Transverse colon (tissue), 4 donors: ENCODE measurements at regions not wholly inside any gene's neighbourhood (a gene's known extent, or its start where the extent isn't known, plus 50 kb on each side); places are given as distances from the start of the nearest gene placed in this dataset.

ENCODE experiments used
- DNase-seq: peaks from one replicate; pipeline ENCODE4 v3.0.0-alpha.2; 2019
- H3K27ac ChIP-seq, 4 donors: fragments of 200-600 bp; sonication (generic); 2 replicates each; pipeline ENCODE4 v1.5.1; 2016 to 2018; ENCODE audit warnings: inconsistent platforms in 4 of 4
- H3K27me3 ChIP-seq: fragments of 200-600 bp; sonication (generic); 2 replicates; pipeline ENCODE4 v1.5.1; 2017; ENCODE audit warnings: inconsistent platforms
- H3K36me3 ChIP-seq, 4 donors: fragments of 200-600 bp; sonication (generic); 2 replicates each; pipeline ENCODE4 v1.5.1; 2017 to 2019; ENCODE audit warnings: inconsistent platforms in 4 of 4
- H3K4me1 ChIP-seq, 4 donors: fragments of 200-600 bp; sonication (generic); 2 replicates each; pipeline ENCODE4 v1.5.1; 2017 to 2020; ENCODE audit warnings: inconsistent platforms in 4 of 4
- H3K4me3 ChIP-seq, 4 donors: fragments of 200-600 bp; sonication (generic); 1 replicate in 1 of 4; 2 replicates in 3 of 4; pipeline versions ENCODE4 v1.5.1 to v1.6.1; 2017 to 2019; ENCODE audit warnings: inconsistent platforms in 4 of 4
- H3K9me3 ChIP-seq, 2 donors: fragments of 200-600 bp; sonication (generic); 2 replicates each; pipeline ENCODE4 v1.5.1; 2017 to 2019; ENCODE audit warnings: inconsistent platforms in 2 of 2
- EP300 ChIP-seq: sonication (generic); formaldehyde crosslinking; IDR thresholded peaks from one replicate; pipeline ENCODE4 v1.6.1; 2017; ENCODE audit warnings: antibody characterized with exemption, low read depth
- POLR2A ChIP-seq: fragments of 450-650 bp; IDR thresholded peaks from one replicate; pipeline ENCODE4 v1.6.1; 2016; ENCODE audit warnings: antibody characterized with exemption, mild to moderate bottlenecking, moderate library complexity
- POLR2AphosphoS5 ChIP-seq, 3 donors: sonication (generic); formaldehyde crosslinking; IDR thresholded peaks; one replicate each; pipeline ENCODE4 v1.6.1; 2016; ENCODE audit warnings: antibody characterized with exemption in 3 of 3
- WGBS, 2 donors: methylation state at CpG; one replicate each; pipeline ENCODE4 v1.1.5; 2018; ENCODE audit warnings: low coverage in 1 of 2; 5-methylcytosine and 5-hydroxymethylcytosine counted together
- in situ Hi-C, 4 donors: fragments of 200-750 bp; cut with MboI; loops; one replicate each; pipeline versions ENCODE4 v1.15.0 to v1.15.1; 2017; ENCODE audit warnings: low sequenced_read_pairs in 3 of 4, low pct_ligation_motif_present in 1 of 4, low pct_unique_long_range_greater_than_20kb in 1 of 4
- intact Hi-C: fragments of 100-400 bp; cut with DNase I; formaldehyde crosslinking; loops from one replicate; pipeline ENCODE4 v1.15.1; 2023; ENCODE audit warnings: low total_unique reads
- TF ChIP-seq, protein P1 (sequence below), 5 experiments: fragments of 200-600 bp in 3 of 5; fragments of 450-650 bp in 2 of 5; sonication (generic) in 3 of 5; IDR thresholded peaks; 1 replicate in 2 of 5; 2 replicates in 3 of 5; pipeline ENCODE4 v1.5.1; 2016 to 2017; ENCODE audit warnings: antibody characterized with exemption in 5 of 5, inconsistent platforms in 3 of 5, mild to moderate bottlenecking in 2 of 5, moderate library complexity in 1 of 5

DNA sequence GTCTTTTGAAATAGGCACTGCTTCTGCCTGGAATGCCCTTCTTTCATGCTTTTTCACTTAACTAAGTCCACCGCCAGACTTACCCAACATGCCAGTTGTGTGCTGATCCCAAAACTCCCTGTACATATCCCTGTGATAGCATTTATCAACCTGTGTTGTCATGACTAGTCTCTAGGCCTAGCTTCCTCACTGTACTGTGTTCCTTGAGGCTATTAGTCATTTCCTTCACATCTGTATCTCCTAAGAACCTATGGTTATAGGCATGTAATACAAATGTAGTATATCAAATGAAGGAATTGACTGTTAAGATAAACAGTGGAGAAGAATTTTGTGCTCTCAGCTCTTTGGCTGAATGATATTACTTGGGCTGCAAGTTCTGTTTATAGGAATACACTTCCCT, 184.3 kb downstream of the CYRIA start:
- intact Hi-C loops: no loop called here
- DNase-seq: no peak
- H3K4me3 ChIP-seq: no peak overlapping the region
- WGBS, 2 donors: 97 to 100% methylated on average over 1 of the region's 1 CpG
- no peak overlapping the region for H3K27ac ChIP-seq
- in situ Hi-C loops: loop anchor here in 2 of 4 donors (10.0 to 25.0 kb wide), 2 partner anchors 544 to 547 kb away; partner anchors contain the start of gene MYCN (in 1 of the 2)
- H3K36me3 ChIP-seq: no peaks in the 10 kb centered on the region
- H3K9me3 ChIP-seq: no peaks in the 10 kb centered on the region
- TF ChIP-seq POLR2A: no peak
- TF ChIP-seq EP300: no peak
- no peak for TF ChIP-seq POLR2AphosphoS5 (IDR thresholded peaks at IDR 0.05)
- TF ChIP-seq, protein P1, sequence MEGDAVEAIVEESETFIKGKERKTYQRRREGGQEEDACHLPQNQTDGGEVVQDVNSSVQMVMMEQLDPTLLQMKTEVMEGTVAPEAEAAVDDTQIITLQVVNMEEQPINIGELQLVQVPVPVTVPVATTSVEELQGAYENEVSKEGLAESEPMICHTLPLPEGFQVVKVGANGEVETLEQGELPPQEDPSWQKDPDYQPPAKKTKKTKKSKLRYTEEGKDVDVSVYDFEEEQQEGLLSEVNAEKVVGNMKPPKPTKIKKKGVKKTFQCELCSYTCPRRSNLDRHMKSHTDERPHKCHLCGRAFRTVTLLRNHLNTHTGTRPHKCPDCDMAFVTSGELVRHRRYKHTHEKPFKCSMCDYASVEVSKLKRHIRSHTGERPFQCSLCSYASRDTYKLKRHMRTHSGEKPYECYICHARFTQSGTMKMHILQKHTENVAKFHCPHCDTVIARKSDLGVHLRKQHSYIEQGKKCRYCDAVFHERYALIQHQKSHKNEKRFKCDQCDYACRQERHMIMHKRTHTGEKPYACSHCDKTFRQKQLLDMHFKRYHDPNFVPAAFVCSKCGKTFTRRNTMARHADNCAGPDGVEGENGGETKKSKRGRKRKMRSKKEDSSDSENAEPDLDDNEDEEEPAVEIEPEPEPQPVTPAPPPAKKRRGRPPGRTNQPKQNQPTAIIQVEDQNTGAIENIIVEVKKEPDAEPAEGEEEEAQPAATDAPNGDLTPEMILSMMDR (IDR thresholded peaks at IDR 0.05): no peak
- H3K4me1 ChIP-seq: no peaks in the 10 kb centered on the region
- no peaks in the 10 kb centered on the region for H3K27me3 ChIP-seq

DNA sequence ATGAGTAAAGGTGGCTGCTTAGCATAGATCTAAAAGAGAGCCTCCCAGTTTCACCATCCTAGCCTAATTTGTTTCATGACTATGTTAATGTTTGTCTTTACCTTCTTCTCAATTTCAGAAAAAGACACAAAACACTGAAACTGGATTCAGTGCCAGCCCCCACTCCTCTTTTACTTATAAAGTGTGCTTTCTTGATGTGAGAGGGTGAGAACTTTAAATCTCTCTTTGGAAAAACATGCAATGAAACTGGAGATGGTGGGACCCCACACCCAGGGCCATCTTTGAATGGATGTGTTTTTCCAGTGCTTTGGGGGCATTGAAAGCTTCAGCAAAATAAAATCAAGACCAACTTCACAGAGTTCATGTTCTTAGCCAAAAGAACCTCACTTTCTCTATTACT, 185.9 kb downstream of the CYRIA start:
- H3K27ac ChIP-seq: no peak overlapping the region
- no peak for TF ChIP-seq POLR2AphosphoS5 (IDR thresholded peaks at IDR 0.05)
- TF ChIP-seq POLR2A: no peak
- no peak for TF ChIP-seq EP300
- TF ChIP-seq, protein P1 (IDR thresholded peaks at IDR 0.05): no peak
- no peaks in the 10 kb centered on the region for H3K27me3 ChIP-seq
- in situ Hi-C loops: loop anchor here in 2 of 4 donors (10.0 to 25.0 kb wide), 2 partner anchors 542 to 545 kb away; partner anchors contain the start of gene MYCN (in 1 of the 2)
- H3K4me1 ChIP-seq: no peaks in the 10 kb centered on the region
- H3K4me3 ChIP-seq: no peak overlapping the region
- intact Hi-C loops: no loop called here
- H3K9me3 ChIP-seq: no peaks in the 10 kb centered on the region
- no peak for DNase-seq
- no peaks in the 10 kb centered on the region for H3K36me3 ChIP-seq

DNA sequence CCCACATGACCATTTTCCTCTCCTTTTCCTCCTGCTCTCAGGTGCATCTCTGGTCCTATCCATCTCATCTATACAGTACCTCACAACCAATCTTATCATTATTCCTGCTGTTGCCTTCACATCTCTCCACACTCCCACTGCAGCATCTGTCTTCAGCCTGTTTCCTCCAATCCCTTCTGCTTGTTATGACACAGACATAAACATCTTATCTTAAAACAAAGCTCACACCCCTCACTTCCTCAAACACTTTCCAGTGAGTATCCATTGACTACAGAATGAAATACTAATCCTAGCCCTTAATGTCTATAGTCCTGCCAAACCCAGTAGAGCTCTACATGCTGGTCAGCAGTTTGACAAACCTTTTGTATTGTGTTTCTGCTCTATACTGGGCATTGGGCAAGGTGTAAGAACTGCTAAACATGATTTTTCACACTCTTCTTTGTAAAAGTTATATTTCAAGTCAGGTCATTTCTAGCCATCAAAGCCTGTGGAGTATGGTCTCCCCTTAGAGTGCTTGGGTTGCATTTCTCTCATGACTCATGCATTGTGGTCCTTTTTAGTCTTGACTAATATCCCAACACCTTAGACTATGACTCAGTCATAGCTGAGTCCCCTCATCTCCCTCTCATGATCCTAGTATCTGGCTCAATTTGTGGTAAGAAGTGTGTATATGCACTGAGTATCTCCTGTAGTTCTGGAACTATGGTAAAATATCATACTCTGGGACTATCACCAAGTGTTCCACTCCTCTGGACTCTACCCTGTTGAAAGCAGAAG, 187.0 kb downstream of the CYRIA start:
- no peaks in the 10 kb centered on the region for H3K36me3 ChIP-seq
- H3K27ac ChIP-seq: no peak overlapping the region
- H3K9me3 ChIP-seq: no peaks in the 10 kb centered on the region
- TF ChIP-seq POLR2A (no peak), EP300 (no peak), POLR2AphosphoS5 (IDR thresholded peaks at IDR 0.05) (no peak)
- TF ChIP-seq, protein P1 (IDR thresholded peaks at IDR 0.05): no peak
- in situ Hi-C loops (loop anchor here in 1 of 4 donors (25.0 kb wide), 1 partner anchor 541 kb away; the partner anchor contains the start of gene MYCN), intact Hi-C loops (no loop called here)
- H3K4me3 ChIP-seq: no peak overlapping the region
- DNase-seq: no peak
- no peaks in the 10 kb centered on the region for H3K4me1 ChIP-seq
- no peaks in the 10 kb centered on the region for H3K27me3 ChIP-seq

DNA sequence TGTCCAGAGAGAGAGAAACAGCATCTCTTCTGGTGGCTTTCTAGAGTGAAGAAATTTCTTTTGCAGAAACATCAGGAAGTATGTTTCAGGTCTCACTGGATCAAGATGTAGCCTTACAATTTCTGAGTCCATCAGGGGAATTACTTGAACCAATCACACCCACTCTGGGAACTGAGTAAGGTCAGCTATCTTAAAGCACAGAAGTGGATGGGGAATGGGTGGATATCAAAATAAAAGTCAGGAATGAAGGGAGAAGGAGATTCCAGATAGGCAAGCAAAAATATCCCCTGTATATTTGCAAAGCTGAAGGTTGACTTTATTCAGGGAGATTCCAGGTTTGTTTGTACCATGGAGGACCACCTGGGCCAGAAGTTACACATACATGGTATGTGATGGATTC, 188.0 kb downstream of the CYRIA start:
- Histone ChIP-seq H3K4me3 (no peak overlapping the region), H3K9me3 (no peaks in the 10 kb centered on the region), H3K4me1 (no peaks in the 10 kb centered on the region), H3K36me3 (no peaks in the 10 kb centered on the region), H3K27me3 (no peaks in the 10 kb centered on the region), H3K27ac (no peak overlapping the region)
- no peak for DNase-seq
- TF ChIP-seq EP300 (no peak), POLR2A (no peak), POLR2AphosphoS5 (IDR thresholded peaks at IDR 0.05) (no peak)
- TF ChIP-seq, protein P1 (IDR thresholded peaks at IDR 0.05): no peak
- intact Hi-C loops: no loop called here
- in situ Hi-C loops: loop anchor here in 1 of 4 donors (25.0 kb wide), 1 partner anchor 540 kb away; the partner anchor contains the start of gene MYCN
